ENCODE measurements at regions not wholly inside any gene's neighbourhood (a gene's known extent, or its start where the extent isn't known, plus 50 kb on each side); places are given as distances from the start of the nearest gene placed in this dataset.
A peak's percentile ranks its signal among the peaks of the same experiment; 100 is the strongest.
"Not testable (repeated sequence)": the region's sequence is repeated elsewhere in the genome, so short reads cannot be mapped to it uniquely, and the experiment has no call there.

DNA sequence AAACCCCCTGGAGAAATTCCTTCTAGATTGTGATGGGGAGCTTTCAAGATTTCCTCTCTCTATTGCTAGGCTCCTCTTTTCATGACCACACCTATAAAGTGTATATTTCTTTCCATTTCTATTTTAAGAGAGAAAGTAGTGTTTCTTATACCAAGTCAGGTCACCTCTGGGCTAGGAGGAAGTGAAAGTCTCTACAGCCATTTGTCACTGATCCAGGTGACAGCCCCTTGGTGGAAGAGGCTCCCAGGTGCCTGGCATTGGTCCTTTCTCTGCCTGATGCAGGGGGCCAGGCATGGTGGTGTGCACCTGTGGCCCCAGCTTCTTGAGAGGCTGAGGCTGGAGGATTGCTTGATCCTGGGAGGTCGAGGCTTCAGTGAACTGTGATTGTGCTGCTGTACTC, 64.7 kb downstream of the DHCR7 start:
- no peak for DNase-seq (ENCODE audit: low spot score)

DNA sequence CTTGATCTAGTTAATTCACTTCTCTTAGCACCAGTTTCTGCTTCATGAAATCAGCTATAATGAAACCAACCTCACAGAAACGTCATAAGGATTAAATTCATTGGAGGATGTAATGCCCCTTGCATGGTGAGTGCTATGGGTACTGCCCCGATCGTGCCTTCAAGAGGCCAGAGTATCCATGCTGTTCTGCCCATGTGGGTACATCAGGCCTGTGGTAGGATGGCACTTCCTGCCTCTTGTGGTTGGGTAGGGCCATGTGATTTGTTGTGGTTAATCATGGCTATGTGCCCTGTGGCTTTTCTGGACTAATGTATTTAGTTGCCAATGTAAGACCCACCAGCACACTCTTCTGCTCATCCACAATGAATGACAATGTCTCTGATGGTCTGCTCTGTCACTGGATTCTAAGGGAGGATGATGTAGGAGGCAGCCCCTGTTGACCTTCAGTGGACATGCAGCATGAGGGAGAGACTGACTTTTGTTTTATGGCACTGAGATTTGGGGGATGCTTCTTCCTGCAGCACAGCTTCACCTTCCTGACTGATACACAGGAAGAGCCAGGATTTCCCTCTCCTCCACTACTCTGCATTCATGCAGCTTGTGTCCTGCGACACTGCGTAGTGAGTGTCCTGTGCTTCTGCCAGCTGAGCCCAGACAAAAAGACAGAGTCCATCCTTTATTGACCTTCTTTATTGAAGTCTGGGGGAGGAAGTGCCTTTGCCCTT, 66.2 kb downstream of the DHCR7 start:
- DNase-seq (ENCODE audit: low spot score): peak; percentile 10

DNA sequence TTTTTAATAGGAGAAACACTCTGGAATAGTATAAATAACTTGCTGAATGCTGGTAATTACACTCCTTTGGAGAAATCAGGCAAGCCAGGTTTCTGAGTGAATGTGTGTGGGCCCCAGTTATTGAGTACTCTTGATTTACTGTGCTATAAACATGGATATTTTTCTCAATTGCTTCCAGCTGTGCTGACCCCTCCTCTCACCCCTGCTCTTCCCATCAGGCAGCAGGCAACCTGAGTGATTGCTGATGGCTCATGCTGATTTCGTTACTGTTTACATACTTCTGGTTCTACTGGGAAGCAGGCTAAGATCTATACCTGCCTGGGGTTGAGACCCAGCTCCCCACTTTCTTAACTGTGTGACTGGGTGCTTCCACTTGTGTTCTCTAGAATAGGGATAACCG, 68.5 kb downstream of the DHCR7 start:
- DNase-seq (ENCODE audit: low spot score): no peak

DNA sequence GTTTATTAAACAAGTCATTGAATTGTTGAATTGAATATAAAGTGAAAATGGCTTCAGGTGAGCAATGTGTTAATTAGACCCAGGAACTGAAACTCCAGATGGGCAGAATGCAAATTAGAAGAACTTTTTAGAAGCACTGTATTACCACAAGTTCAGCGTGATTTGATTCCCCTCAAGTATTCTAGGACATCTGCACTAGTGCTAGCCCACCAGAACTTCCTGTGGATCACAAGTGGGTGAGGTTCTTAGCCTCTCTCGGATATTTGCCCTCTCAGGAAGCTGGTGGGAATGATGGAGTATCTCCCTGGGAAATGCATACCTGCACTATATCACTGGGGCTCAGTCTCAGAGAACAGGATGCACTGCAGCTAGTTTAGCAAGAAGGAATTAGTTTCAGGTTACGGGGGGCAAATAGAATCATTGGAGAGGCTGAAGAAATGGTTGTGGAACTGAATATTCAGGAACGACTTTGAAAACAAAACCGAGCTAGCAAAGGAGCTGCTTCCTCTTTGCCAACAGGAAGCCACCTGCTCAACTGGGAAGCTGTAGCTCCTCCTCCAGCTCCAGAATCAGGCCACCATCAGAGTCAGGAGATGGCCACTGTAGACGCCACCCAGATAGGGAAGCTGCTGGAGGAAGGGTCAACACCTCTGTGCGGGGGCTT, 74.3 kb downstream of the DHCR7 start:
- DNase-seq (ENCODE audit: low spot score): no peak

DNA sequence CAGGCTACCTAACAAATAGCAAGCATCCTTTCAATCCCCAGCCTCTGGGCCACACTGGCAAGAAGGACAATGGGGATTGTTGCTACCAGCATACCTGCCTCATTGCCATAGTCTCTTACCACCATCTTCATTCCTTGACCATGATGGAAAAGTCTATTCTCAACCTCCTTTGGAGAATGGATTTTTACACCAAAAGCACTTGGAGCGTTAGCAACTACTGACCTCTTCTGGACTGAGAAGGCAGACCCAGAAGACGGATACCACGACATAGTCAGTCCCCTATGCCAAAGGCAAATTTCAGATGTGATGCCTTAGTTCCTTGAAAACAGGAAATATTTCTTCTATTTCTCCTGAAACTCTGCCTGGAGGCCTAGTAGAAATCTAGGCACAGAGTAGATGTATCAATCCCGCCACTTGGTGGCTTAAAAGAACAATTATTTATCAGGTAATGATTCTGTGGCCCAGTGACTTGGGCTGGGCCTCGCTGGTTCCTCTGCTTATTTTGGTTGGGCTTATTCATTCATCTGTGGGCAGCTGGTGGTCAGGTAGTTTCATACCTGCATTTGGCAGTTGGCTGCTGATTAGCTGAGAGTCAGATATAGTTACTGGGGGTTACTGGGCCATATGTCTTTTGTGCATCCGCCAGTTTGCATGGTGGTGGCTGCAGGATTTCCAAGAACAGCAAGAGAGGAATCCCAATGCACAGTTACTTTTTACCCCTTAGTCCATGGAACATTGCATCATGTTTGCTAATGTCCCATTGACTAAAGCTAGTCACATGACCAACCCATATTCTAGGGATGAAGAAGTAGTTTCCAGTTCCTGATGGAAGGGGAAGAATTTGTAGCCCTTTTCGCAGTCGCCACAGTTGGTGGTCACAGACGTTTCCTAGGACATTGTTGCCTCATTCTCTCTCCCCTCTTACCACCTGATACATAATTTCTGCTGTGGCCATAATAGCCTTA, 75.2 kb downstream of the DHCR7 start:
- peak; percentile 33 for DNase-seq (ENCODE audit: low spot score)

DNA sequence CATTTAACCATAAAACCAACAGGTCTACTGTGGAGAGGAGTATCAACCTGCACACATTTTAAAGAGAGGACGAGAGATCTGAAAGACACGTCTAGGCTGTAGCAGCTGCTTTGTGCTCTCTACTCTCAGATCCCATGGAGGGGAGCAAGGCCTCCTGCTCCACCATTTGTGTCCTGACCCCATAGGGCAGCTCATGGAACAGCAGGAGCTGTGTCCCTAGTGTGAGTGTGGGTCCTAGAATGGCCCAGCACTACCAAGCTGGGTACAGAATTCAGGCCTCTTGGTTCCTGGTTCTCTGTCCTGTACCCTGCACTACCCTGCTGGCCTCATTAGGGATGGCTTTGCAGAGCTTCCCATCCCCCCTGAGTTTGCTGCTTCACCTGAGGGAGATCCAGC, 76.5 kb downstream of the DHCR7 start:
- no peak for DNase-seq (ENCODE audit: low spot score)

DNA sequence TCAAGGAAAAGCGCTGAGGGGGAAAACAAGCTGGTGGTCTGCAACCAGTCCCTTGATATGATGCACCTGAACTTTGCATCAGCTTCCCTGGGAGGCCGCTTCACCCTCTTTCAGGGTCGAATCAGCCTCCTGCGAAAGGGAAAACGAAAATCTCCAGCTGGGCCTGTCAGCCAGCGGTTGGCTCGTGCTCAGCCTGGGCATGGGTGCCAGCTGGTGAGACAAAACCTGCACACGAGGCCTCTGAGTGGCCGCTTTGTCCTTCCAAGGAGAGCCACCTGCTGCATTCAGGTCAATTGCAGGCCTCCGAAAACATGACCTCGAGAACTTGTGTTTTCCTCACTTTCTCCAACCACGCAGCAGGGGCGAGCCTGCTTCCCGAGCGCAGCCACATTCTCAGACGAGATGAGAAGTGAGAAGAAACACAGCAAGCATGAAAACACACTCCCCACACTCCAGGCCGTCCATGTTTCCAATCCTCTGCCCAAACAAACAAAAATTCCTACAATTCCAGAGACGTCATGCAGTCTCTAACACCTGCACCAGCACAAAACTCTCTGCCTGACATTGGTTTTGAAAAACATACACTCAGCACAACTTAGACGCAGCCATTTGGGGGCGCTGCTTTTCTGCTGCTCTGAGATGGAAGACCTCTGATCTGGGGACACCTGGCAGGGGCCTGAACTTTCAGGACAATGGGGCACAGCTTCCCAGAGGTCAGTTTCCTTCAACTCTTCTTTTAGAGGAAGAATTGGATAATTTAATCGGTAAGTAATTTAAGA, 77.1 kb downstream of the DHCR7 start:
- no peak for DNase-seq (ENCODE audit: low spot score)

DNA sequence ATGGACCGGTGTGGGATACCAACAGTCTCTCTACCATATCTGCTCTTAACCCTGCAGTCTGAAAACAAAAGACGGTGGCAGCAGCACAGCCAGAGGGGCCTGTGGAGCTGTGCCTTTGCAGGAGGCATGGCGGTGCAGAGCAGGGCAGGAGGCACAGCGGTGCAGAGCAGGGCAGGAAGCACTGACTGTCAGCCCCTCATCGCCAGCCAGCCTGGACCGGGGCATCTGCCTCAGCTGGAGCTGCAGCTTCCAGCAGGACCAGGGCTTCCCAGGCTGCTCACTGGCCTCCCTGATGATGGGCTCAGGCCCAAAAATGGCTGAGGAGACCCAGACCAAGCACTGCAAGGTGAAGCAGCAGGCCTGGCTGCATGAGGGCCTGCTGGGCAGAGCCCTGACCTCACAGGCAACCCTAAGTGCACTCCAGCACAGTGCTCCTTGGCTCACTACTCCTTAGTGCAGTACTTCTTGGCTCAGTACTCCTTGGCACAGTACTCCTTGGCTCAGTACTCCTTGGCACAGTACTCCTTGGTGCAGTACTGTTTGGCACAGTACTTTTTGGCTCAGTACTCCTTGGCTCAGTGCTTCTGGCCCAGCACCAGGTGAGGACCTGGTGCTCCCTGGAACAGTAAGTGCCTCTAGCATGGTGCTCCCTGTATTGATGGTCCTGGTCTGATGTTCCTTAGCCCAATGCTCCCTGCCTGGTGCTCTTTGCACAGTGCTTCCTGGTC, 78.0 kb downstream of the DHCR7 start:
- DNase-seq (ENCODE audit: low spot score): no peak

DNA sequence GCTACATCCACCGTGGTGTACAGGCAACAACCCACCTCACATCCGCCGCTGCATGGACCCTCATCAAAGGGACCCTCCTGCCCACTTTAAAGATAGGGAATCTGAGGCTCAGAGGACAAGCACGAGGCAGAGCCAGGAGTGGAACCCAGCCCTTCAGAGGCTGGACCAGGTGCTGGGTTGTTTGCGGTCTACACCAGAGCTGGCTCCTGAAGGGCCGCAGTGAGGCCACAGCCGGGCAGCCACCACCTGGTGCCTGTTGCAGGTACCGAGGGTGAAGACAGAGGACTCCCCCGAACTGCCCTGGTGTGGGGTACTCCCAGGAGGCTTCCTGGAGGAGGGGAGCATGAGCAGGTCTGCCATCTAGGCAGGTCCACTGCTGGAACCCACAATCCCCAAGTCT, 78.8 kb downstream of the DHCR7 start:
- no peak for DNase-seq (ENCODE audit: low spot score)

DNA sequence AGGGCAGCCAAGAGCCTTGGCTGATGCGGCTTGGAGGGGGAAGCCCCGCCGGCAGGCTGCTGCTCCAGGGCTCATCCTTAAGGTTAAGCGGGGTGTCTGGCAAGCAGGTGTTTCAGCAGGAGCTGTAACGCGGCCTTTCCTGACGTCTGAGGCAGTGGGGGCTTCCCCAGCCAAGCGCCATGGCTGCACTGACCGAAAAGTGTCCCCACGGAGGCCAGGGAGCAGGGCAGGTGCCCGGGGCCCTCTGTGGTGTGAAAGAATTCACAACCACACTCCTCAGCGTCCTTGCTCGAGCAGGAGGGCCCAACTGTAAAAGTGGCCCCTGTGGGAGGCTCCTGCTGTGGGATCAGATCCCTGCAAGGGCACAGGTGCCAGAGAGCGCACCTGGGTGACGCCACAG, 79.2 kb downstream of the DHCR7 start:
- DNase-seq (ENCODE audit: low spot score): no peak

DNA sequence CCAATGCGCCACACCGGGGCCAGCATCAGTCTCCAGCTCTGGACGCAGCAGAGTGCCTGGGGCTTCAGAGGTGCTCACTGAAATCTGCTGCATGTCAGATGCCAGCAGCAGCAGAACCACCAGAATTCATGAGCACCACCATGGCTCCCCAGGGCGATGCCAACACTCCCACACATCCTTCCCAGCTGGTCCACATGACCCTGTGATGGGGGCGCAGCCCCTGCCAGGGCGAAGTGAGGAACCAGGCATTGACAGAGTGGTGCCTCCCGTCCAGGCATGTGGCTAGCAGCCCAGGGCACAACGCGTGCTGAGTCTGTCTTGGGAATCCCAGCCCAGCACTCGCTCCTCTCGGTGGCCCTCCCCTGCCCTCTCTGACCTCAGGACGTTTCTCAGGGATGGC, 80.4 kb downstream of the DHCR7 start:
- DNase-seq (ENCODE audit: low spot score): no peak

DNA sequence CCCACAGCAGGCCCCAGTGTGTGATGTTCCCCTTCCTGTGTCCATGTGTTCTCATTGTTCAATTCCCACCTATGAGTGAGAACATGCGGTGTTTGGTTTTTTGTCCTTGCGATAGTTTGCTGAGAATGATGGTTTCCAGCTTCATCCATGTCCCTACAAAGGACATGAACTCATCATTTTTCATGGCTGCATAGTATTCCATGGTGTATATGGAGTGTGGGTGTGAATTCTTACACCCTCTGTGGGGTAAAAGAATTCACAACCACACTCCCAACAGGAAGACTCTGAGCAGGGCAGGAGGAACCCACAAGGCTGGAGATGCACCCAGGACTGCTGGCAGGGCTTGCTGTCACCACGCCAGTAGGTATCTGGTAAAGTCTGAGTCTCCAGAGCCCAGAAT, 80.9 kb downstream of the DHCR7 start:
- DNase-seq (ENCODE audit: low spot score): not testable (repeated sequence)

DNA sequence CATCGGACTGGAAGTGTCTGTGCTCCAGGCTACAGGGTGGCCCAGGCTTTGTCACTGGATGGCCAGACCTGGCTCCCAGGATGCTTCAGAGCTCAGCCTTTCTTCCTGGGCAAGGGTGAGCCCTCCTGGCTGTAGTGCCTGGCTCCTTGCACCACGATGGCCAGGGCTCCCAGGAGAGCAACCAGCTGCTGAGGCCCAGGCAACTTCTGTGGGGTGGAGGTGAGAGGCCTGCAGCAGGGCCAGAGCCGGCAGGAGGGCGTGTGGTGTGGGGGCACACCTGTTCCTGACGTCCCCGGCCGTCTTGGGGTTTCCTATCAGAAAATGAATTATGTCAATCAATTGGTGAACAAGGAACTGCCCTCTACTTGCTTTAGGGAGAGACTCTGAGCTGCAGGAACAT, 82.1 kb downstream of the DHCR7 start:
- DNase-seq (ENCODE audit: low spot score): no peak

DNA sequence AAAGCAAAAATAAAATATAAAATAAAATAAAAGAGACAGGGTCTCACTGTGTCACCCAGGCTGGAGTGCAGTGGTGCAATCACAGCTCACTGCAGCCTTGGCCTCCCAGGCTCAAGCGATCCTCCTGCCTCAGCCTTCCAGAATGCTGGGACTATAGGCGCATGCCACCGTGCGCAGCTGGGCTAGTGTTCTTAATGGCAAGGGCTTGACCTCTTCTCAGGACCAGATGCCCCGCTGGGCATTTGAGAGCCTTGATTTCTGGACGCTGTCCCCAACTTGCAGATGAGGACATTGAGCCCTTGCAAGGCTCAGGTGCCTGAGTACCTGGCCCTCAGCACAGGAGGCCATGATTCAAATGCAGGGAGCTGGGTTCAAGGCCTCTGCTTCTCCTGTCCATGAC, 82.6 kb downstream of the DHCR7 start:
- no peak for DNase-seq (ENCODE audit: low spot score)

DNA sequence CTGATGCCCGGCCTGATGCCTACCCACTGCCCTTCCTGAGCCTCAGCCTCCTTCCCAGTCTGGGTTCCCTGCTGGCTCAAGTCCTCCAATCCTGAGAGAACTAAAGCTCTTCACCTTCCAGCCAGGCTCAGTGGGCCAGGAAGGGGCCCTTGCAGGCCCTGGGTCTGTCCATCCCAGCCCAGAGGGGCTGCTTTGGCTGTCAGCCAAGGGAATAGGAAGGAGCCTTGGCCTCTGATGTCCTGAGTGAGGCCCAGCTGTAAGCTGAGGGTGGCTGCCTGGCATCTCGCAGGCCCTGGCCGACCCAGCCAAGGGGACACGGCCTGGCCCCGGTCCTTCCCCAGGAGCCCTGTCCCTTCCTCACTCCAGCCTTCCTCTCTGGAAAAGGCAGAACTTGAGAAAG, 83.4 kb downstream of the DHCR7 start:
- no peak for DNase-seq (ENCODE audit: low spot score)

DNA sequence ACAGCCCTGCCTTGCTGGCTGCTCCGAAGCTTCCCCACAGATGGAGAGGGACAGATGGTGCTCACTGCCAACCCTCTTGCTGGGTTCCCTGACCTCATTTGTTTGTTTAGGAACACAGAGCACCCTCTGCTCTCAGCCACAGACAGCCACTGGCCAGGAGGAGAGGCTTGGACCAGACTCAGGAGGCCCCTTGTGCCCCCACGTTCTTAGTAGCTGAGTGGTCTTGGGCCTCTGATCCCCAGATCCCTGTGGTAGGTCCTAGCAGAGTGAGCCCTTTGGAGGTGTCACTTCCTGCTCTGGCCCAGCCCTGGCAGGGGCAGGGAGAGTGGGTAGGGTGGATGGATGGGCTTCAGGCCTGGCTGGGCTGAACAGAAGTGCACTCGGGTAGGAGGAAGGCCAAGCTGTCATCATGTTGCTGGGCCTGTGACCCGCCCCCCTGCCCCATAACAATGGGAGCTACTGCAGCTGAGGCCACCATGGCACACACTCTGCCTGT, 84.0 kb downstream of the DHCR7 start:
- DNase-seq (ENCODE audit: low spot score): no peak

DNA sequence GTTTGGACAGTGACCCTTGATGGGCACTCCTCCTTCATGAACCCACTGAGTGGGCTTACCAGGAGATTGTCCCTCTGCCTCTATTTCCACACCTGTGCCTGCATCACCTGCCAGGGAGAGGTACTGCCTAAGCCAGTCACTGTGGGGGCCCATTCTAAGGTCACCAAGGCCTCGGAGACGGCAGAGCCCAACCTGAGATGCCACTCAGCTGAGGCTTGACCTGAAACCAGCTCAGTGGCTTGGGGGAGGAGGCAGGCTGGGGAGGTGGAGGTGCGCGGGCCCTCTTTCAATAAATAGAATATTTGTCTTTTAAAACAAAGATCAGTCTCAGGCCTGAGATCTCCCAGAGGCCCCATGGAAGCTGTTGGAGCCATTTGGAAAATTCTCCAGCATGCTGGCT, 84.5 kb downstream of the DHCR7 start:
- DNase-seq (ENCODE audit: low spot score): no peak

DNA sequence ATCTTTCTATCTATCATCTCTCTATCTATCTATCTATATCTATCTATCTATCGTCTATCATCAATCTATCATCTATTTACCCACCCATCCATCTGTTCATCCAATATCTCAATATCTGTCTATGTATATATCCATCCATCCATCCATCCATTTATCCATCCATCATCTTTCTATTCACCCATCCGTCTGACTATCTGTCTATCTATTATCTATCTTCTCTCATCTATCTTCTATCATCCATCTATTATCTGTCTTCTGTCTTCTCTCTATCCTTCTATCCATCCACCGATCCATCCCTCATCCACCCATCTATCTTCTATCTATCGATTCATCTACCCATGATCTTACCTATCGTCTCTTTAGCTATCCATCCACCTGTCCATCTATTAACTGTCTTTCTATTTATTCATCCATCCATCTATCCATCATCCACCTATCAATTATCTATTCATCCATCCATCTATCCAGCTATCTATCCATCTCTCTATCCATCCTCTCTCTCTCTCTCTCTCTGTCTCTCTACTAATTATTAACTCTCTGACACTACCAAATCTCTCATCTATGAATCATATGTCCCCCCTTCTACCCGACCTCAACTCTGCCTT, 89.1 kb downstream of the DHCR7 start:
- no peak for DNase-seq (ENCODE audit: low spot score)

DNA sequence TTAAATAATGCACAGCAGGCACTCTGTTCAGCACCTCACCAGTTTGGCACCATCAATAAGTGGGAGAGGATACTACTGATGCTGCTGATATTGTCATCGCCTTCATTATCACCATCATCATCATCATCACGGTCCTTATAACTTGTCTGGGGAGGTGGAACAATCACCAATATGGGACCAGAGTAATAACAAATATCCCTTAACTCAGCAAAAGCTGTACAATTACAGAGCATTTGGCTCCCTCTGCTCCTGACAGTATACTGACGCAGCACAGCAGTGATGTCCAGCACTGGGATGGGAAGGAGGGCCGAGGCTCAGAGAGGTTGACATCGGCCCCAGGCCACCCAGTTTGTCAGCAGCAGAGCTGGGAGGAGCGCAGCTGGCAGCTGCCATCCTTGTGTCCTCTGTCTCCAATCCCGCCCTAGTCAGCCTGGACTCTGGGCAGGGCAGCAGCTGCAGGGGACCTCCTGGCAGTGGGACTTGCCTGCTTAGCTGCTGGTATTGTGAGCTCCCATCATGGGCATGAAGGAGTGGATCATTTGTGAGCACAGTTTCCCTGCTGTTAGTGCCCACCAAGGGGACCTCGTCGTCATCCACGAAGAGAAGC, 90.0 kb downstream of the DHCR7 start:
- DNase-seq (ENCODE audit: low spot score): no peak

DNA sequence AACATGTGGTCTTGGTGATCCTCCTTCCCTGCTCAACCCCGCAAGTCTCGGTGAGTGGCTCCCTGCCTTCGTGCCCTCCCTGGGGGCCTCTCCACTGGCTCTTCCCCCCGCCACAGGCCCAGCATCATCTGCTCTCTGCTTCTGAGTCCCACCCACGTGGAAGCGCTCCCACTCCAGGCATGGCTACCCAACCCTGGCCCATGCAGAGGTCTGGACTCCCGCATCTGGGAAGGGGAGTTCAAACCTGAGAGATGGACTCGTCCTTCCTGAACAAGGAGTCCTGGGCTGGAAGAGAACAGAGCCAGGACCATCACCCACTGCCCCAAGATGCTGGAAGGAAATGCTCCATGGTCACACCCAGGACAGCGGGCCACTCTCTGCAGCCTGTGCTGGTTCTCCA, 90.8 kb downstream of the DHCR7 start:
- no peak for DNase-seq (ENCODE audit: low spot score)

All from A172 (cell line).